Body of pancreas (tissue), 4 donors: ENCODE measurements at regions not wholly inside any gene's neighbourhood (a gene's known extent, or its start where the extent isn't known, plus 50 kb on each side); places are given as distances from the start of the nearest gene placed in this dataset.

Experiments used
- ATAC-seq: fragments of 150-250 bp; one replicate; pipeline ENCODE4 v1.9.1; 2016
- DNase-seq, 4 donors: peaks; one replicate each; pipeline ENCODE4 v3.0.0-alpha.2; 2019
- H3K27ac ChIP-seq, 4 donors: fragments of 200-600 bp; sonication (generic); 1 replicate in 3 of 4; 2 replicates in 1 of 4; pipeline versions ENCODE4 v1.5.1 to v1.6.1; 2016 to 2019; ENCODE audit warnings: mild to moderate bottlenecking in 1 of 4, mixed read lengths in 1 of 4, moderate library complexity in 1 of 4
- H3K27me3 ChIP-seq, 2 donors: fragments of 200-600 bp; sonication (generic); one replicate each; pipeline ENCODE4 v1.6.0; 2016; ENCODE audit warnings: mild to moderate bottlenecking in 1 of 2
- H3K36me3 ChIP-seq, 2 donors: fragments of 200-600 bp; sonication (generic); replicated peaks in 1 of 2; 2 replicates each; pipeline ENCODE4 v1.5.1; 2016; ENCODE audit warnings: low read depth in 2 of 2; ENCODE audit not compliant: insufficient read depth in 1 of 2
- H3K4me1 ChIP-seq: fragments of 200-600 bp; sonication (generic); one replicate; pipeline ENCODE4 v1.6.0; 2016
- H3K4me3 ChIP-seq, 2 donors: fragments of 200-600 bp; sonication (generic); 1 replicate in 1 of 2; 2 replicates in 1 of 2; pipeline ENCODE4 v1.5.1; 2016 to 2019
- H3K9me3 ChIP-seq, 3 donors: fragments of 200-600 bp; sonication (generic); 1 replicate in 2 of 3; 2 replicates in 1 of 3; pipeline ENCODE4 v1.5.1; 2016
- POLR2A ChIP-seq, 3 donors: fragments of 450-650 bp; IDR thresholded peaks; one replicate each; pipeline ENCODE4 v1.6.1; 2016; ENCODE audit warnings: antibody characterized with exemption in 3 of 3, mild to moderate bottlenecking in 2 of 3
- WGBS, 2 donors: methylation state at CpG; one replicate each; pipeline ENCODE4 v1.1.5; 2017; 5-methylcytosine and 5-hydroxymethylcytosine counted together
- intact Hi-C: fragments of 100-400 bp; cut with DNase I; formaldehyde crosslinking; loops from one replicate; pipeline ENCODE4 v1.15.1; 2023
- TF ChIP-seq, protein P1 (sequence below), 7 experiments: fragments of 450-650 bp in 4 of 7; fragments of 200-600 bp in 3 of 7; sonication (generic) in 3 of 7; IDR thresholded peaks; one replicate each; pipeline ENCODE4 v1.5.1; 2016 to 2019; ENCODE audit warnings: antibody characterized with exemption in 7 of 7

- Histone ChIP-seq H3K36me3 (no peaks in the 10 kb centered on the region), H3K4me1 (no peaks in the 10 kb centered on the region), H3K9me3 (no peaks in the 10 kb centered on the region), H3K4me3 (no peak overlapping the region), H3K27ac (no peak overlapping the region), H3K27me3 (no peaks in the 10 kb centered on the region)
- TF ChIP-seq, protein P1, sequence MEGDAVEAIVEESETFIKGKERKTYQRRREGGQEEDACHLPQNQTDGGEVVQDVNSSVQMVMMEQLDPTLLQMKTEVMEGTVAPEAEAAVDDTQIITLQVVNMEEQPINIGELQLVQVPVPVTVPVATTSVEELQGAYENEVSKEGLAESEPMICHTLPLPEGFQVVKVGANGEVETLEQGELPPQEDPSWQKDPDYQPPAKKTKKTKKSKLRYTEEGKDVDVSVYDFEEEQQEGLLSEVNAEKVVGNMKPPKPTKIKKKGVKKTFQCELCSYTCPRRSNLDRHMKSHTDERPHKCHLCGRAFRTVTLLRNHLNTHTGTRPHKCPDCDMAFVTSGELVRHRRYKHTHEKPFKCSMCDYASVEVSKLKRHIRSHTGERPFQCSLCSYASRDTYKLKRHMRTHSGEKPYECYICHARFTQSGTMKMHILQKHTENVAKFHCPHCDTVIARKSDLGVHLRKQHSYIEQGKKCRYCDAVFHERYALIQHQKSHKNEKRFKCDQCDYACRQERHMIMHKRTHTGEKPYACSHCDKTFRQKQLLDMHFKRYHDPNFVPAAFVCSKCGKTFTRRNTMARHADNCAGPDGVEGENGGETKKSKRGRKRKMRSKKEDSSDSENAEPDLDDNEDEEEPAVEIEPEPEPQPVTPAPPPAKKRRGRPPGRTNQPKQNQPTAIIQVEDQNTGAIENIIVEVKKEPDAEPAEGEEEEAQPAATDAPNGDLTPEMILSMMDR (IDR thresholded peaks at IDR 0.05) = no peak
- no peak for TF ChIP-seq POLR2A (IDR thresholded peaks at IDR 0.05)
- intact Hi-C loops = loop anchor here (10.0 kb wide), 2 partner anchors 152 to 232 kb away; no protein-coding TSS in a partner anchor
- 81 to 82% methylated on average over 8 of the region's 8 CpGs for WGBS, 2 donors
- DNase-seq (no peak), ATAC-seq (no peak)
These were observed 57.4 kb upstream of the KCNA1 start for GRCh38 chr12:4852308-4852707.

DNA sequence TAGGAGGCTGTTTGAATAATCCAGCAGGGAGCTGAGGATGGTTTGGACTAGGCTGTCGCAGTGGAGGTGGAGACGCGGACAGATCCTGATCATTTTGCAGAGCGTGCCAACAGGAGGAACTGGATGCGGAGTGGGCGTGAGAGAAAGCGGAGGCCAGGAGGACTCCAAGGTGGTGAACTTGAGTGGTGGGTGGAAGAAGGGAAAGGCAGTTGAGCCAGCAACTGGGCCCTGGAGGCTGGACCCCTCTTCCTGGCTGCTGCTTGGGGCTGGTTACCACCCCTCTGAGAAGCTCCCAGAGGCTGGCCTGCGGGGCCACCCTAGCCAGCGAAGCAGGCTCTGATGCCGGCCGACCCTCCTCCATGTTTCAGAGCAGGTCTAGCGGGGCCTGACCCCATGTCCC lies 56.8 kb upstream of the KCNA1 start:
- Histone ChIP-seq H3K4me1 (peaks cover 5% of the 10 kb centered on the region), H3K27ac (no peak overlapping the region), H3K27me3 (no peaks in the 10 kb centered on the region), H3K4me3 (no peak overlapping the region), H3K9me3 (no peaks in the 10 kb centered on the region), H3K36me3 (no peaks in the 10 kb centered on the region)
- 85 to 91% methylated on average over 12 of the region's 12 CpGs for WGBS, 2 donors
- DNase-seq (no peak), ATAC-seq (no peak)
- intact Hi-C loops = loop anchor here (10.0 kb wide), 2 partner anchors 152 to 232 kb away; no protein-coding TSS in a partner anchor
- TF ChIP-seq, protein P1 (IDR thresholded peaks at IDR 0.05) = no peak
- TF ChIP-seq POLR2A (IDR thresholded peaks at IDR 0.05) = no peak

GRCh38 chr12:4855121-4855924 lies 54.4 kb upstream of the KCNA1 start:
- ATAC-seq = peak; percentile 59
- intact Hi-C loops = loop anchor here (10.0 kb wide), 2 partner anchors 149 to 229 kb away; no protein-coding TSS in a partner anchor
- Histone ChIP-seq H3K27ac (no peak overlapping the region), H3K36me3 (no peaks in the 10 kb centered on the region), H3K4me1 (peaks cover 13% of the 10 kb centered on the region), H3K9me3 (no peaks in the 10 kb centered on the region), H3K4me3 (no peak overlapping the region), H3K27me3 (no peaks in the 10 kb centered on the region)
- peak; percentile 62 to 80 (median 63) for DNase-seq
- 31 to 47% methylated on average over 10 to 14 of the region's 14 CpGs for WGBS, 2 donors
- TF ChIP-seq, protein P1 (IDR thresholded peaks at IDR 0.05) = peak; percentile 63 to 78 (median 70)
- TF ChIP-seq POLR2A (IDR thresholded peaks at IDR 0.05) = no peak

GRCh38 chr12:4856596-4856995 lies 53.1 kb upstream of the KCNA1 start:
- TF ChIP-seq, protein P1 (IDR thresholded peaks at IDR 0.05) = no peak
- TF ChIP-seq POLR2A (IDR thresholded peaks at IDR 0.05) = no peak
- 58 to 59% methylated on average over 5 of the region's 5 CpGs for WGBS, 2 donors
- DNase-seq (no peak), ATAC-seq (no peak)
- Histone ChIP-seq H3K27me3 (no peaks in the 10 kb centered on the region), H3K36me3 (no peaks in the 10 kb centered on the region), H3K4me1 (peaks cover 13% of the 10 kb centered on the region), H3K27ac (no peak overlapping the region), H3K9me3 (no peaks in the 10 kb centered on the region), H3K4me3 (no peak overlapping the region)
- intact Hi-C loops = loop anchor here (10.0 kb wide), 2 partner anchors 148 to 228 kb away; no protein-coding TSS in a partner anchor
